Thoracic aorta (tissue), 2 donors: ENCODE measurements at regions not wholly inside any gene's neighbourhood (a gene's known extent, or its start where the extent isn't known, plus 50 kb on each side); places are given as distances from the start of the nearest gene placed in this dataset.

ENCODE experiments used
- ATAC-seq: fragments of 150-250 bp; one replicate; pipeline ENCODE4 v1.8.0; 2017; ENCODE audit warnings: low read depth; ENCODE audit not compliant: insufficient number of reproducible peaks, low FRiP score
- DNase-seq: peaks from one replicate; pipeline ENCODE4 v3.0.0-alpha.2; 2020; ENCODE audit warnings: low spot score
- H3K27ac ChIP-seq, 2 donors: fragments of 200-600 bp; sonication (generic); 1 replicate in 1 of 2; 2 replicates in 1 of 2; pipeline ENCODE4 v1.5.1; 2016; ENCODE audit warnings: mild to moderate bottlenecking in 2 of 2, moderate library complexity in 2 of 2
- H3K27me3 ChIP-seq: fragments of 200-600 bp; sonication (generic); replicated peaks from 2 replicates; pipeline ENCODE4 v1.6.0; 2016; ENCODE audit warnings: mild to moderate bottlenecking; ENCODE audit not compliant: insufficient read depth
- H3K36me3 ChIP-seq: fragments of 200-600 bp; sonication (generic); one replicate; pipeline ENCODE4 v1.5.1; 2016
- H3K4me1 ChIP-seq, 2 donors: fragments of 200-600 bp; sonication (generic); 1 replicate in 1 of 2; 2 replicates in 1 of 2; pipeline versions ENCODE4 v1.5.1 to v1.6.0; 2016; ENCODE audit warnings: low read depth in 2 of 2, mild to moderate bottlenecking in 1 of 2; ENCODE audit not compliant: control insufficient read depth in 1 of 2
- H3K4me3 ChIP-seq: fragments of 200-600 bp; sonication (generic); 2 replicates; pipeline ENCODE4 v1.5.1; 2016; ENCODE audit warnings: mild to moderate bottlenecking
- H3K9me3 ChIP-seq: fragments of 200-600 bp; sonication (generic); 2 replicates; pipeline ENCODE4 v1.5.1; 2016
- CTCF ChIP-seq: fragments of 200-600 bp; sonication (generic); IDR thresholded peaks from one replicate; pipeline ENCODE4 v1.5.1; 2019; ENCODE audit warnings: antibody characterized with exemption

- Histone ChIP-seq H3K9me3 (no peaks in the 10 kb centered on the region), H3K27me3 (no peaks in the 10 kb centered on the region), H3K4me3 (no peak overlapping the region), H3K4me1 (peaks cover 0 to 10% of the 10 kb centered on the region in 2 donors), H3K36me3 (no peaks in the 10 kb centered on the region), H3K27ac (no peak overlapping the region)
- ATAC-seq: no peak
- TF ChIP-seq CTCF: no peak
- no peak for DNase-seq
Observed at GRCh38 chr4:137611998-137612700, 79.9 kb upstream of the PCDH18 start.

- no peak for TF ChIP-seq CTCF
- Histone ChIP-seq H3K4me1 (peaks cover 0 to 10% of the 10 kb centered on the region in 2 donors), H3K27me3 (no peaks in the 10 kb centered on the region), H3K4me3 (no peak overlapping the region), H3K27ac (no peak overlapping the region), H3K9me3 (no peaks in the 10 kb centered on the region), H3K36me3 (no peaks in the 10 kb centered on the region)
- DNase-seq: no peak
- ATAC-seq: no peak
Observed at GRCh38 chr4:137610960-137611359, 78.7 kb upstream of the PCDH18 start.

- DNase-seq (no peak), ATAC-seq (no peak)
- Histone ChIP-seq H3K4me3 (peak overlapping the region; percentile 30), H3K27ac (peak overlapping the region in 1 of 2 donors; percentile 21), H3K9me3 (no peaks in the 10 kb centered on the region), H3K36me3 (no peaks in the 10 kb centered on the region), H3K27me3 (no peaks in the 10 kb centered on the region), H3K4me1 (peaks cover 0 to 10% of the 10 kb centered on the region in 2 donors)
- TF ChIP-seq CTCF: no peak
Observed at GRCh38 chr4:137609718-137610430, 77.6 kb upstream of the PCDH18 start.

- ATAC-seq (no peak), DNase-seq (no peak)
- no peaks in the 10 kb centered on the region for H3K9me3 ChIP-seq
- no peak for TF ChIP-seq CTCF
- H3K36me3 ChIP-seq: no peaks in the 10 kb centered on the region
- H3K27ac ChIP-seq: no peak overlapping the region
- H3K27me3 ChIP-seq: no peaks in the 10 kb centered on the region
- H3K4me3 ChIP-seq: no peak overlapping the region
- peaks cover 0 to 10% of the 10 kb centered on the region in 2 donors for H3K4me1 ChIP-seq
Observed at GRCh38 chr4:137608085-137608484, 75.8 kb upstream of the PCDH18 start.

GRCh38 chr4:137602436-137602835, 70.1 kb upstream of the PCDH18 start:
- no peak for ATAC-seq
- H3K27ac ChIP-seq: no peak overlapping the region
- no peak for TF ChIP-seq CTCF
- no peaks in the 10 kb centered on the region for H3K9me3 ChIP-seq
- no peak for DNase-seq
- H3K36me3 ChIP-seq: no peaks in the 10 kb centered on the region
- H3K4me1 ChIP-seq: no peaks in the 10 kb centered on the region
- no peak overlapping the region for H3K4me3 ChIP-seq
- no peaks in the 10 kb centered on the region for H3K27me3 ChIP-seq
